Fibroblast of lung (primary cell): ENCODE measurements at regions not wholly inside any gene's neighbourhood (a gene's known extent, or its start where the extent isn't known, plus 50 kb on each side); places are given as distances from the start of the nearest gene placed in this dataset.
A peak's percentile ranks its signal among the peaks of the same experiment; 100 is the strongest.

Source experiments
- DNase-seq, 2 donors: peaks; one replicate each; pipeline versions ENCODE4 v3.0.0 to v3.0.0-alpha.2; 2010; ENCODE audit warnings: low read depth in 2 of 2
- H2AFZ ChIP-seq: 2 replicates; pipeline ENCODE4 v1.5.1; 2012; ENCODE audit warnings: low read length, control low read depth, inconsistent platforms
- H3K27ac ChIP-seq: 2 replicates; pipeline ENCODE4 v1.5.1; 2011; ENCODE audit warnings: low read length, control low read depth; ENCODE audit not compliant: insufficient read depth
- H3K27me3 ChIP-seq: 2 replicates; pipeline ENCODE4 v1.5.1; 2011; ENCODE audit warnings: mild to moderate bottlenecking, low read length; ENCODE audit not compliant: control insufficient read depth, insufficient read depth
- H3K36me3 ChIP-seq: 2 replicates; pipeline ENCODE4 v1.5.1; 2011; ENCODE audit warnings: low read length; ENCODE audit not compliant: control insufficient read depth, insufficient read depth
- H3K4me1 ChIP-seq: 2 replicates; pipeline ENCODE4 v1.5.1; 2011; ENCODE audit warnings: low read length; ENCODE audit not compliant: control insufficient read depth, insufficient read depth; ENCODE audit errors: extremely low read depth
- H3K4me2 ChIP-seq: 2 replicates; pipeline ENCODE4 v1.5.1; 2011; ENCODE audit warnings: low read length, control low read depth; ENCODE audit not compliant: insufficient read depth; ENCODE audit errors: extremely low read depth
- H3K4me3 ChIP-seq, 4 experiments: fragments of 200-600 bp in 1 of 4; sonication (generic) in 1 of 4; replicated peaks in 1 of 4; 2 replicates each; pipeline ENCODE4 v1.5.1; 2011 to 2016; ENCODE audit warnings: low read length in 4 of 4, low read depth in 3 of 4, mild to moderate bottlenecking in 3 of 4, control low read depth in 2 of 4, inconsistent platforms in 1 of 4, mixed read lengths in 1 of 4; ENCODE audit not compliant: insufficient read depth in 1 of 4; ENCODE audit errors: control extremely low read depth in 1 of 4
- H3K79me2 ChIP-seq: 2 replicates; pipeline ENCODE4 v1.5.1; 2012; ENCODE audit warnings: mild to moderate bottlenecking, low read length, inconsistent platforms; ENCODE audit not compliant: control insufficient read depth, insufficient read depth
- H3K9ac ChIP-seq: 2 replicates; pipeline ENCODE4 v1.5.1; 2011; ENCODE audit warnings: mild to moderate bottlenecking, low read length, control low read depth; ENCODE audit not compliant: insufficient read depth
- H3K9me3 ChIP-seq: 2 replicates; pipeline ENCODE4 v1.5.1; 2012; ENCODE audit warnings: low read depth, low read length; ENCODE audit not compliant: control insufficient read depth, insufficient read depth
- H4K20me1 ChIP-seq: 2 replicates; pipeline ENCODE4 v1.5.1; 2011; ENCODE audit warnings: low read length; ENCODE audit not compliant: control insufficient read depth, insufficient read depth; ENCODE audit errors: extremely low read depth
- EZH2 ChIP-seq: IDR thresholded peaks from 2 replicates; pipeline ENCODE4 v1.5.1; 2012; ENCODE audit warnings: low read length, control low read depth, mild to moderate bottlenecking; ENCODE audit errors: missing control alignments
- TF ChIP-seq, protein P1 (sequence below), 2 donors: IDR thresholded peaks in 1 of 2; conservative IDR thresholded peaks in 1 of 2; 1 replicate in 1 of 2; 2 replicates in 1 of 2; pipeline ENCODE4 v1.5.1; 2011 to 2012; ENCODE audit warnings: low read length in 2 of 2, control low read depth in 1 of 2, inconsistent platforms in 1 of 2, low read depth in 1 of 2, mild to moderate bottlenecking in 1 of 2

GRCh38 chr15:88324741-88325065 is 68.2 kb upstream of the NTRK3 start:
- H3K27me3 ChIP-seq = no peaks in the 10 kb centered on the region
- no peak for DNase-seq
- H3K27ac ChIP-seq = no peak overlapping the region
- TF ChIP-seq EZH2 = no peak
- TF ChIP-seq, protein P1, sequence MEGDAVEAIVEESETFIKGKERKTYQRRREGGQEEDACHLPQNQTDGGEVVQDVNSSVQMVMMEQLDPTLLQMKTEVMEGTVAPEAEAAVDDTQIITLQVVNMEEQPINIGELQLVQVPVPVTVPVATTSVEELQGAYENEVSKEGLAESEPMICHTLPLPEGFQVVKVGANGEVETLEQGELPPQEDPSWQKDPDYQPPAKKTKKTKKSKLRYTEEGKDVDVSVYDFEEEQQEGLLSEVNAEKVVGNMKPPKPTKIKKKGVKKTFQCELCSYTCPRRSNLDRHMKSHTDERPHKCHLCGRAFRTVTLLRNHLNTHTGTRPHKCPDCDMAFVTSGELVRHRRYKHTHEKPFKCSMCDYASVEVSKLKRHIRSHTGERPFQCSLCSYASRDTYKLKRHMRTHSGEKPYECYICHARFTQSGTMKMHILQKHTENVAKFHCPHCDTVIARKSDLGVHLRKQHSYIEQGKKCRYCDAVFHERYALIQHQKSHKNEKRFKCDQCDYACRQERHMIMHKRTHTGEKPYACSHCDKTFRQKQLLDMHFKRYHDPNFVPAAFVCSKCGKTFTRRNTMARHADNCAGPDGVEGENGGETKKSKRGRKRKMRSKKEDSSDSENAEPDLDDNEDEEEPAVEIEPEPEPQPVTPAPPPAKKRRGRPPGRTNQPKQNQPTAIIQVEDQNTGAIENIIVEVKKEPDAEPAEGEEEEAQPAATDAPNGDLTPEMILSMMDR (conservative IDR thresholded peaks at IDR 0.05 in 1 of 2, IDR thresholded peaks at IDR 0.05 in 1 of 2; ENCODE audit: low read depth in 1 of 2, low read length in 2 of 2) = no peak
- H3K4me1 ChIP-seq = no peaks in the 10 kb centered on the region
- H3K36me3 ChIP-seq = no peaks in the 10 kb centered on the region
- H3K9ac ChIP-seq = no peak overlapping the region
- no peaks in the 10 kb centered on the region for H3K79me2 ChIP-seq
- H3K9me3 ChIP-seq = no peaks in the 10 kb centered on the region
- no peaks in the 10 kb centered on the region for H4K20me1 ChIP-seq
- H3K4me3 ChIP-seq = no peak overlapping the region
- H3K4me2 ChIP-seq = no peak overlapping the region
- H2AFZ ChIP-seq = no peak overlapping the region

DNA sequence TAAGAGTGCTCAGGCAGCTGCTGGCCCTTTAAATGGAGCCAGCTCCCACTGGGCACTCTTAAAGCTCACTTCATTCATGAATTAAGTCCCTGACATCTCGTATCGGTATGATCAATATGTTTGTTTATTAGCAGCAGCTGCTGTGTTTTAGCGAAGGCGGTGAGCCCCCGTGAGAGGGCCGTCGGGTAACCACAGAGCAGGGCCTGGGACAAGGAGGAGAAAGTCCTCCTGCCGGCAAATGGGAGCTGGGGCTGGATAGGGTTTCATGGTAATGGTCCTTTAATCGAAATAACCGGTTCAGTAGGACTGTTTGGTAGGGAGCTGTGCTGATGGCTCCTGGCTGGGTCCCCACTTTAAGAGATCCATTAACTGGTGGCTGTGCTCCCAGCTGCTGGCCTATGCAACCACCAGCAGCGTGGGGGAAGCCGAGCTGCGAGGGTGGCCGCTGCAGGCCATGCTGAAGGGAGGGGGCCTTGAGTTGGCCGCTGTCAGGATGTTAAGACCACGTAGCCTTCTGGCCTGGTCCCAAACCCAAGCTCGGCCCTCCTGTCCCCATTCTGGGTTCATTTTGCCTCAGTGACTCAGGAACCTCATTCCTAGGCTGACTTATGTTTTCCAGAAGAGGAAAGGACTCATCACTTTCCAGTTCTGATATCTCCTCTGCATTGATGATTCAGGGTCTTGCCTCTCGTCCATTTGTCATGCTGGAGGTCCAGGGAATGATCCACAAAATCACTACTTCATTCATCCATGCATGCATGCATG is 67.6 kb upstream of the NTRK3 start:
- H3K4me2 ChIP-seq = no peak overlapping the region
- no peak overlapping the region for H3K9ac ChIP-seq
- H2AFZ ChIP-seq = no peak overlapping the region
- H3K4me3 ChIP-seq = no peak overlapping the region
- no peaks in the 10 kb centered on the region for H3K9me3 ChIP-seq
- H3K27ac ChIP-seq = no peak overlapping the region
- H4K20me1 ChIP-seq = no peaks in the 10 kb centered on the region
- H3K79me2 ChIP-seq = no peaks in the 10 kb centered on the region
- TF ChIP-seq EZH2 = no peak
- TF ChIP-seq, protein P1 (conservative IDR thresholded peaks at IDR 0.05 in 1 of 2, IDR thresholded peaks at IDR 0.05 in 1 of 2; ENCODE audit: low read depth in 1 of 2, low read length in 2 of 2) = no peak
- H3K4me1 ChIP-seq = no peaks in the 10 kb centered on the region
- peak in 1 of 2 donors; percentile 84 for DNase-seq
- no peaks in the 10 kb centered on the region for H3K36me3 ChIP-seq
- H3K27me3 ChIP-seq = no peaks in the 10 kb centered on the region

GRCh38 chr15:88323468-88323867 is 66.9 kb upstream of the NTRK3 start:
- Histone ChIP-seq H3K4me3 (no peak overlapping the region), H3K36me3 (no peaks in the 10 kb centered on the region), H2AFZ (no peak overlapping the region), H3K9me3 (no peaks in the 10 kb centered on the region), H4K20me1 (no peaks in the 10 kb centered on the region), H3K4me2 (no peak overlapping the region), H3K79me2 (no peaks in the 10 kb centered on the region), H3K4me1 (no peaks in the 10 kb centered on the region), H3K27me3 (no peaks in the 10 kb centered on the region), H3K27ac (no peak overlapping the region), H3K9ac (no peak overlapping the region)
- DNase-seq = no peak
- TF ChIP-seq EZH2 = no peak
- TF ChIP-seq, protein P1 (conservative IDR thresholded peaks at IDR 0.05 in 1 of 2, IDR thresholded peaks at IDR 0.05 in 1 of 2; ENCODE audit: low read depth in 1 of 2, low read length in 2 of 2) = no peak
